CD14-positive monocyte (primary cell): ENCODE measurements at regions not wholly inside any gene's neighbourhood (a gene's known extent, or its start where the extent isn't known, plus 50 kb on each side); places are given as distances from the start of the nearest gene placed in this dataset.

ENCODE experiments used
- DNase-seq, 3 donors: peaks; one replicate each; pipeline ENCODE4 v3.0.0-alpha.2; 2011 to 2022
- H2AFZ ChIP-seq: 2 replicates; pipeline ENCODE4 v1.6.0; 2012; ENCODE audit warnings: mild to moderate bottlenecking, low read depth, low read length, inconsistent platforms; ENCODE audit not compliant: insufficient read depth, poor library complexity, severe bottlenecking
- H3K27ac ChIP-seq, 2 donors: 1 replicate in 1 of 2; 2 replicates in 1 of 2; pipeline ENCODE4 v1.5.1; 2012 to 2013; ENCODE audit warnings: low read length in 2 of 2, control low read depth in 1 of 2, inconsistent platforms in 1 of 2, low read depth in 1 of 2, mild to moderate bottlenecking in 1 of 2
- H3K27me3 ChIP-seq, 2 donors: one replicate each; pipeline versions ENCODE4 v1.6.0 to v1.6.1; 2011 to 2013; ENCODE audit warnings: low read length in 2 of 2; ENCODE audit not compliant: control insufficient read depth in 2 of 2, insufficient read depth in 2 of 2
- H3K36me3 ChIP-seq, 2 donors: replicated peaks in 1 of 2; 1 replicate in 1 of 2; 2 replicates in 1 of 2; pipeline versions ENCODE4 v1.5.1 to v1.6.1; 2012 to 2013; ENCODE audit warnings: low read length in 2 of 2, control low read depth in 1 of 2, inconsistent platforms in 1 of 2, mild to moderate bottlenecking in 1 of 2; ENCODE audit not compliant: insufficient read depth in 2 of 2, control insufficient read depth in 1 of 2
- H3K4me1 ChIP-seq, 2 donors: 1 replicate in 1 of 2; 2 replicates in 1 of 2; pipeline versions ENCODE4 v1.5.1 to v1.6.1; 2012 to 2013; ENCODE audit warnings: low read length in 2 of 2, control low read depth in 1 of 2, inconsistent platforms in 1 of 2, mild to moderate bottlenecking in 1 of 2, moderate library complexity in 1 of 2; ENCODE audit not compliant: insufficient read depth in 2 of 2, control insufficient read depth in 1 of 2
- H3K4me2 ChIP-seq: replicated peaks from 2 replicates; pipeline ENCODE3; 2012; ENCODE audit warnings: low read length, moderate library complexity, mild to moderate bottlenecking; ENCODE audit not compliant: poor library complexity, severe bottlenecking; ENCODE audit errors: extremely low read depth
- H3K4me3 ChIP-seq, 3 experiments: fragments of 200-600 bp in 1 of 3; sonication (generic) in 1 of 3; replicated peaks in 1 of 3; 1 replicate in 2 of 3; 2 replicates in 1 of 3; pipeline ENCODE4 v1.5.1; 2011 to 2013; ENCODE audit warnings: low read length in 3 of 3, mild to moderate bottlenecking in 3 of 3, control low read depth in 2 of 3, low read depth in 2 of 3, inconsistent platforms in 1 of 3, moderate library complexity in 1 of 3
- H3K79me2 ChIP-seq: 2 replicates; pipeline ENCODE4 v1.6.0; 2012; ENCODE audit warnings: mild to moderate bottlenecking, control low read depth, inconsistent platforms, low read length, moderate library complexity; ENCODE audit not compliant: insufficient read depth
- H3K9ac ChIP-seq: 2 replicates; pipeline ENCODE4 v1.6.0; 2017; ENCODE audit warnings: low read length, mild to moderate bottlenecking; ENCODE audit not compliant: insufficient read depth, poor library complexity, severe bottlenecking
- H3K9me3 ChIP-seq, 2 donors: replicated peaks in 1 of 2; 1 replicate in 1 of 2; 2 replicates in 1 of 2; pipeline versions ENCODE4 v1.5.1 to v1.6.1; 2012 to 2013; ENCODE audit warnings: low read length in 2 of 2, control low read depth in 1 of 2; ENCODE audit not compliant: control insufficient read depth in 1 of 2, insufficient read depth in 1 of 2
- H4K20me1 ChIP-seq: 2 replicates; pipeline ENCODE4 v1.6.0; 2012; ENCODE audit warnings: mild to moderate bottlenecking, low read length, control low read depth, moderate library complexity; ENCODE audit not compliant: insufficient read depth
- H3K27ac Mint-ChIP-seq, 7 donors: one replicate each; pipeline ENCODE4 v1.8.0; 2020; ENCODE audit warnings: mild to moderate bottlenecking in 7 of 7, mixed read lengths in 7 of 7, moderate library complexity in 6 of 7, inconsistent platforms in 2 of 7
- H3K27me3 Mint-ChIP-seq, 3 donors: one replicate each; pipeline ENCODE4 v1.8.0; 2021 to 2022; ENCODE audit warnings: low read depth in 3 of 3, mild to moderate bottlenecking in 3 of 3, mixed read lengths in 3 of 3, moderate library complexity in 3 of 3, inconsistent platforms in 1 of 3
- H3K36me3 Mint-ChIP-seq, 2 donors: one replicate each; pipeline ENCODE4 v1.8.0; 2020; ENCODE audit warnings: mixed read lengths in 2 of 2, inconsistent platforms in 1 of 2, mild to moderate bottlenecking in 1 of 2
- H3K4me1 Mint-ChIP-seq: one replicate; pipeline ENCODE4 v1.8.0; 2020; ENCODE audit warnings: mild to moderate bottlenecking, mixed read lengths
- H3K4me3 Mint-ChIP-seq, 2 donors: one replicate each; pipeline ENCODE4 v1.8.0; 2020; ENCODE audit warnings: mild to moderate bottlenecking in 2 of 2, mixed read lengths in 2 of 2, moderate library complexity in 1 of 2
- H3K9me3 Mint-ChIP-seq, 7 donors: one replicate each; pipeline ENCODE4 v1.8.0; 2020 to 2022; ENCODE audit warnings: mixed read lengths in 7 of 7, mild to moderate bottlenecking in 6 of 7, moderate library complexity in 6 of 7, inconsistent platforms in 2 of 7
- CTCF ChIP-seq: fragments of 200-600 bp; IDR thresholded peaks from one replicate; pipeline ENCODE4 v1.8.0; 2022; ENCODE audit warnings: antibody characterized with exemption, mild to moderate bottlenecking
- WGBS: methylation state at CpG from one replicate; pipeline ENCODE4 v1.1.5; 2013; ENCODE audit warnings: missing lambda C conversion rate; ENCODE audit not compliant: insufficient coverage; 5-methylcytosine and 5-hydroxymethylcytosine counted together
- intact Hi-C, 2 donors: fragments of 100-400 bp; cut with micrococcal nuclease; formaldehyde crosslinking; loops; one replicate each; pipeline versions ENCODE4 v1.15.0 to v1.15.1; 2023

GRCh38 chr6:140475086-140475485 lies 1100.6 kb upstream of the CITED2 start:
- Histone ChIP-seq H3K4me2 (no peak overlapping the region), H3K27me3 (no peaks in the 10 kb centered on the region), H2AFZ (no peak overlapping the region), H3K36me3 (no peaks in the 10 kb centered on the region), H4K20me1 (no peaks in the 10 kb centered on the region), H3K4me1 (no peaks in the 10 kb centered on the region), H3K4me3 (no peak overlapping the region), H3K9ac (no peak overlapping the region), H3K27ac (no peak overlapping the region), H3K9me3 (no peaks in the 10 kb centered on the region), H3K79me2 (no peaks in the 10 kb centered on the region)
- no peak overlapping the region for H3K4me3 Mint-ChIP-seq
- no peak for DNase-seq
- WGBS: no CpG with 5 or more reads among the region's 2 CpGs
- H3K36me3 Mint-ChIP-seq: no peaks in the 10 kb centered on the region
- peaks cover 0 to 4% (median 2%) of the 10 kb centered on the region in 7 donors for H3K9me3 Mint-ChIP-seq
- TF ChIP-seq CTCF: no peak
- H3K4me1 Mint-ChIP-seq: no peaks in the 10 kb centered on the region
- no peak overlapping the region for H3K27ac Mint-ChIP-seq
- no peaks in the 10 kb centered on the region for H3K27me3 Mint-ChIP-seq
- intact Hi-C loops: no loop called here

GRCh38 chr6:140464720-140465119 lies 1090.3 kb upstream of the CITED2 start:
- peaks cover 9 to 11% of the 10 kb centered on the region in 2 donors for H3K4me1 ChIP-seq
- no peaks in the 10 kb centered on the region for H3K36me3 ChIP-seq
- H3K79me2 ChIP-seq: no peaks in the 10 kb centered on the region
- no peak for DNase-seq
- H3K4me3 ChIP-seq: no peak overlapping the region
- H3K9me3 ChIP-seq: no peaks in the 10 kb centered on the region
- no peak overlapping the region for H3K27ac Mint-ChIP-seq
- peaks cover 0 to 21% (median 6%) of the 10 kb centered on the region in 7 donors for H3K9me3 Mint-ChIP-seq
- H3K4me2 ChIP-seq: no peak overlapping the region
- no peaks in the 10 kb centered on the region for H3K36me3 Mint-ChIP-seq
- H4K20me1 ChIP-seq: no peaks in the 10 kb centered on the region
- no peak for TF ChIP-seq CTCF
- no peak overlapping the region for H3K27ac ChIP-seq
- no peak overlapping the region for H2AFZ ChIP-seq
- intact Hi-C loops: no loop called here
- H3K9ac ChIP-seq: no peak overlapping the region
- no peaks in the 10 kb centered on the region for H3K27me3 ChIP-seq
- WGBS: no CpG with 5 or more reads among the region's 3 CpGs
- H3K27me3 Mint-ChIP-seq: no peaks in the 10 kb centered on the region
- H3K4me1 Mint-ChIP-seq: peaks cover 14% of the 10 kb centered on the region
- H3K4me3 Mint-ChIP-seq: no peak overlapping the region
